ENCODE measurements at regions not wholly inside any gene's neighbourhood (a gene's known extent, or its start where the extent isn't known, plus 50 kb on each side); places are given as distances from the start of the nearest gene placed in this dataset.

DNA sequence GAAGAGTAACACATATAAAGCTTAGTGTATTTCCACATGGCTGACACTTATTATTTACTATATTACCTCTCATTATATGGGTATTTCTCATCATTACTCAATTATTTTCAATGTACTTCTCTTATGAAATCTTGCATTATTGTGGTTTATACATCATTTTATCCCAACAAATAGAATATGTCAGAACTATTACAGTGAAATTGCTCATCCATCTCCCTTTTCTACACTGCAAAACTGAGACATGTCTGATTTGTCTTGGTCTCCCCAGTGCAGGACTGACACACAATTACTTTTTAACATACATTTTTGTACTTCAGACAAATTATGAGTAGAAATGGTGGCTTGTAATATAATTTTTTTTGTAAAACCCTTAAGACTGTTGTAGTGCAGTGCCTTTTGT, 600.9 kb downstream of the PLCL1 start:
- DNase-seq (ENCODE audit: low read depth): no peak

- no peak for DNase-seq (ENCODE audit: low read depth)
Measured at GRCh38 chr2:198401644-198402043, 597.3 kb downstream of the PLCL1 start.

DNA sequence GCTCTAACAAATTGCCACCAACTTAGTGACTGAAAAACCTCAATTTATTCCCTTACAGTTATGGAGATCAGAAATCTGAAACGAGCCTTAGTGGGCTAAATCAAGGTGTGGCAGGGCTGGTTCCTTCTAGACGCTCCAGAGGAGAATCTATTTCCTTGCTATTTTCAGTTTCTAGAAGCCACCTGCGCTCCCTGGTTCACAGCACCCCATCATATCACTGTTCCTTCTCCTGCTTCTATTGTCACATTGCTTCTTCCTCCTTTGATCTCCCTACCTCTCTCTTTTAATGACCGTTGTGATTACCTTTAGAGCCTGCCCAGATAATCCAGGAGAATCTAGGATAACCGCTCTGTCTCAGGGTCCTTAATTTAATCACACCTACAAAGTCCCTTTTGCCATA, 596.6 kb downstream of the PLCL1 start:
- no peak for DNase-seq (ENCODE audit: low read depth)

DNA sequence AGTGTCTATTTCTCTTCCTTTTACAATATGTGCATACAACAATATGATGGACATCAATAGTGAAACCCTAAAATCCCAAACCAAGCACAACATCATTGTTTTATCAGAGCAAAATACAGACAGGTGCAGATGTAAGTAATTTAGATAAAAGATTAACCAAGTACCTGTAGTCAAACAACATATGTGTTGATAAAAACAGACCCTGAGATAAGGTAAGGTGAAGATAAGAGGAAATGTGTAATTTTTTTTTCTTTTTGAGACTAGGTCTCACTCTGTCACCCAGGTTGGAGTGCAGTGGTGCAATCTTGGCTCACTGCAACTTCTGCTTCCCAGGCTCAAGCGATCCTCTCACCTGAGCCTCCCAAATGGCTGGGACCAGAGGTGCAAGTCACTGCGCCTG, 589.8 kb downstream of the PLCL1 start:
- no peak for DNase-seq (ENCODE audit: low read depth)

DNA sequence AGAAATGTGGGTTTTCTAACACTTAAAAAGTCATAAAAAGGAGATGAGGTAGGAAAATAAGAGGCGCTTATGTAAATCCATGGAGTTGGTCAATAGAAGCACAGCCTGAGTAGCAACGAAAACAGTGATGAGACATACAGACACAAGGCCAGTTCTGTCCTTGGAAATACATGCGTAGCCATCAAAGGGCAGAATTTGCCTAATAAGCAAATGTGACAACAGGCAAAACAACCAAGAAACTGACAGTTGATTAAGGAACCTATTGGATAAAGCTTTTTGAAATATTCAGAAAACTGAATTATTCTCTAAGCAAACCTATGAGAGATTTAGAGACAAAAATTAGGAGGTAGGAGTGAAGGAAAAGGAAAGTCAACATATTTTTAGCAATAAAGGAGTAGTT, 586.3 kb downstream of the PLCL1 start:
- DNase-seq (ENCODE audit: low read depth): no peak

DNA sequence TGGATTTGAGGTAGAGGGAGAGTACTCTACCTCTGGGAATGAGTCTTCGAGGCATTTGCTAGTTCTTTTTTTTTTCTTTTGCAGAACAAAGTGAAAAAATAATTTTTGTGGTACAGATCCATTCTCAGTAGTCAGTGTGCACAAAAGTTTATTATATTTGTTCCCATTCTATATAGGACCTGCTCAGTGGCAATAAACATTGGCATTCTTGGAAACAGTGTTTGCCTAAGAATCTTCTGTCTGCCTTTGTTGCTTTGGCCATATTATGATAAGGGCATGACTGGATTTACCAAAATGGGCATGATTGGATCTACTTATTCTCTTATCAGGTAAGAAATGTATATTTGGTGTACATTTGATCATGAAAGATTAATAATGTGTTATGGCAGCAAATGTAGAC, 583.3 kb downstream of the PLCL1 start:
- no peak for DNase-seq (ENCODE audit: low read depth)

GRCh38 chr2:198385856-198386255, 581.5 kb downstream of the PLCL1 start:
- DNase-seq (ENCODE audit: low read depth): no peak

- no peak for DNase-seq (ENCODE audit: low read depth)
Measured at GRCh38 chr2:198385326-198385725, 580.9 kb downstream of the PLCL1 start.

GRCh38 chr2:198383392-198383791, 579.0 kb downstream of the PLCL1 start:
- DNase-seq (ENCODE audit: low read depth): no peak

- DNase-seq (ENCODE audit: low read depth): no peak
Measured at GRCh38 chr2:198382811-198383210, 578.4 kb downstream of the PLCL1 start.

- DNase-seq (ENCODE audit: low read depth): no peak
Measured at GRCh38 chr2:198376677-198377076, 572.3 kb downstream of the PLCL1 start.

GRCh38 chr2:198375083-198375410, 570.7 kb downstream of the PLCL1 start:
- no peak for DNase-seq (ENCODE audit: low read depth)

- no peak for DNase-seq (ENCODE audit: low read depth)
Measured at GRCh38 chr2:198374375-198375082, 570.1 kb downstream of the PLCL1 start.

- DNase-seq (ENCODE audit: low read depth): no peak
Measured at GRCh38 chr2:198371921-198372543, 567.6 kb downstream of the PLCL1 start.

DNA sequence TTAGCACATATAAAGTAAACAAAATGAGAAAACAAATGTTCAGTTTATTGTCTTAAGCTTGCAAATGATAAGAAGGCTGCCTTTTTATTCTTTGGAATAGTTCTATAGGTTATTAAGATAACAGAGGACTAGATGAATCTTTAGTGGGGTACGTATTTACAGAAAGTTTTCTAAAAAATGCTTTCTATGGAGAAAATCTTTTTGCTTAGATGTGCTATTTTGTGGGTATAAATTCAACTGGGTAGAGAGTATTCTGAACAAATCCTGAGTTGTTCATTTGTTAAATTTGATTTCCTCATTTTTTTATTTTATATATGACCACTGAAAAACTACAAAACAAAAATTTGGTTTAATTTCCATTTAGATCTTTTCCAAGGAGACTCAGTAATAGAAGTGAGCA, 566.9 kb downstream of the PLCL1 start:
- DNase-seq (ENCODE audit: low read depth): no peak

- no peak for DNase-seq (ENCODE audit: low read depth)
Measured at GRCh38 chr2:198368089-198368488, 563.7 kb downstream of the PLCL1 start.

- no peak for DNase-seq (ENCODE audit: low read depth)
Measured at GRCh38 chr2:198362740-198363139, 558.3 kb downstream of the PLCL1 start.

DNA sequence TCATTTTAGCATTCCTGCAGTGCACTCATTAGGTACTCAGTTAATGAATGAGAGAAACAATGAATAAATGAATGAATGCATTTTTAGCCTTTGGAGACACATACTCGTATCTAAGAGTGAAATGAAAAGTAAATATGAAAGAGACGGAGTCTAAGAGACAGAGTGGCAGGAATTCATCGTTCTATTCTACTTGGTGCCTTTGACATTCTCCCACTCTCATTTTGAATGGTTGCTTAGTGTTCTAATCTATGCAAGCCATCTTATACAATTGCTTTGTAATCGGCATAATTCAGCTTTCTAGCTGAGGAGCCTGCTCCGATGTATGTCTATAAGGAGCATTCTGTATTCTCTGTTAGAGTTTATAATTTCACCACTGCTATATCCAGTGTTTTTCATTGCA, 554.9 kb downstream of the PLCL1 start:
- no peak for DNase-seq (ENCODE audit: low read depth)

DNA sequence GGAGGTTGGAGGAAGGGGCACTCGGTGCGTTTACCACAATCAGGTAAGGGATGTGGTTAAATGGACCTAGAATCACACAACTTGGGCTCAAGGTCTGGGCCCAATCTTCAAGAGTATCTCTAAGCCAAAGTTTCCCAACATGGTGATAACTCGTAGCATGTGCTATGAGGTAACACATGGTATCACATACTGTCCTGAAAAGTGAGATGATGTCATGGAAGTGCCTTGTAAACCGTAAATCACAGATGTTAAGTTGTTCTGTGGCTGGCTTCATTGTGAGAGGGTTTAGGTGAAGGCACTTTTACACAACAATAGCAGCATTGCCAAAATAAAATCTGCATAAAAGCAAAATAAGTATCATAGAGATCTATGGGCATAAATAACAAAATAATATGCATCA, 551.8 kb downstream of the PLCL1 start:
- no peak for DNase-seq (ENCODE audit: low read depth)

GRCh38 chr2:198351647-198352046, 547.3 kb downstream of the PLCL1 start:
- DNase-seq (ENCODE audit: low read depth): no peak

- DNase-seq (ENCODE audit: low read depth): no peak
Measured at GRCh38 chr2:198347946-198348345, 543.6 kb downstream of the PLCL1 start.

- DNase-seq (ENCODE audit: low read depth): no peak
Measured at GRCh38 chr2:198347349-198347748, 543.0 kb downstream of the PLCL1 start.

GRCh38 chr2:198343471-198343870, 539.1 kb downstream of the PLCL1 start:
- no peak for DNase-seq (ENCODE audit: low read depth)

- DNase-seq (ENCODE audit: low read depth): no peak
Measured at GRCh38 chr2:198340846-198341245, 536.5 kb downstream of the PLCL1 start.
